GM12878 (cell line): ENCODE measurements at regions not wholly inside any gene's neighbourhood (a gene's known extent, or its start where the extent isn't known, plus 50 kb on each side); places are given as distances from the start of the nearest gene placed in this dataset.

ENCODE experiments used
- ATAC-seq: fragments of 200-7000 bp; cut with Tn5 transposase; 3 replicates; pipeline ENCODE4 v1.9.1; 2020; ENCODE audit warnings: mild to moderate bottlenecking, moderate library complexity
- BruUV-seq: library from RNA; stranded (reverse); fragments of 400-500 nt; replicated peaks from 2 replicates; lab custom pipeline; 2021; lab: Mats Ljungman, UMichigan
- CTCF ChIA-PET: fragments of 300-600 bp; sonication (Branson Sonifier 250); formaldehyde crosslinking; extraction: SDS; loops from one replicate; lab custom pipeline; 2021; ENCODE audit warnings: inconsistent platforms; lab: Yijun Ruan, JAX
- POLR2A ChIA-PET: fragments of 350-600 bp; formaldehyde crosslinking; extraction: SDS; loops from one replicate; lab custom pipeline; 2021; ENCODE audit warnings: inconsistent platforms; lab: Charles Lee
- RAD21 ChIA-PET: fragments of 300-600 bp; sonication (Branson Sonifier 250); formaldehyde crosslinking; loops from one replicate; lab custom pipeline; 2023; ENCODE audit warnings: antibody characterized with exemption; ENCODE audit not compliant: unreplicated experiment; lab: Charles Lee
- SMC1A ChIA-PET: fragments of 300-600 bp; sonication (Branson Sonifier 250); formaldehyde crosslinking; loops from one replicate; lab custom pipeline; 2023; ENCODE audit not compliant: unreplicated experiment, uncharacterized antibody; lab: Charles Lee
- DNase-seq: peaks from one replicate; pipeline ENCODE4 v3.0.0-alpha.2; 2011; ENCODE audit warnings: low read depth, low spot score
- FAIRE-seq: peaks from 3 replicates; lab custom pipeline; 2011; peaks lifted over from hg19 to GRCh38; lab: Jason Lieb, UNC
- H2AFZ ChIP-seq: 2 replicates; pipeline ENCODE4 v1.6.0; 2011; ENCODE audit warnings: low read depth, low read length, control low read depth; ENCODE audit not compliant: control insufficient read depth
- H3K27ac ChIP-seq: 2 replicates; pipeline ENCODE4 v1.5.1; 2011; ENCODE audit warnings: control low read depth; ENCODE audit not compliant: control insufficient read depth, insufficient read depth
- H3K27me3 ChIP-seq, 2 experiments: replicated peaks in 1 of 2; 2 replicates each; pipeline versions ENCODE4 v1.6.0 to v1.6.1; 2011; ENCODE audit warnings: low read length in 1 of 2; ENCODE audit not compliant: control insufficient read depth in 2 of 2, insufficient read depth in 2 of 2
- H3K36me3 ChIP-seq, 2 experiments: 2 replicates each; pipeline ENCODE4 v1.5.1; 2011; ENCODE audit warnings: low read length in 1 of 2; ENCODE audit not compliant: control insufficient read depth in 2 of 2, insufficient read depth in 2 of 2
- H3K4me1 ChIP-seq: 2 replicates; pipeline ENCODE4 v1.6.1; 2011; ENCODE audit warnings: mild to moderate bottlenecking, low read length, moderate library complexity, mixed read lengths; ENCODE audit not compliant: control insufficient read depth, insufficient read depth
- H3K4me2 ChIP-seq: 2 replicates; pipeline ENCODE4 v1.6.0; 2011; ENCODE audit warnings: control low read depth; ENCODE audit not compliant: control insufficient read depth, insufficient read depth
- H3K4me3 ChIP-seq: fragments of 200-600 bp; sonication (generic); 2 replicates; pipeline ENCODE4 v1.5.1; 2016
- H3K79me2 ChIP-seq: 2 replicates; pipeline ENCODE4 v1.6.0; 2011; ENCODE audit warnings: low read length; ENCODE audit not compliant: control insufficient read depth, insufficient read depth
- H3K9ac ChIP-seq: 2 replicates; pipeline ENCODE4 v1.8.0; 2011; ENCODE audit warnings: low read length, control low read depth, mixed read lengths; ENCODE audit not compliant: control insufficient read depth, insufficient read depth
- H3K9me3 ChIP-seq: replicated peaks from 3 replicates; pipeline ENCODE4 v1.5.1; 2011; ENCODE audit warnings: mild to moderate bottlenecking, low read length; ENCODE audit not compliant: control insufficient read depth, insufficient read depth
- H4K20me1 ChIP-seq: 2 replicates; pipeline ENCODE4 v1.6.0; 2011; ENCODE audit not compliant: control insufficient read depth, insufficient read depth
- ASH2L ChIP-seq: fragments of 300-600, 200-600 bp; sonication (generic); IDR thresholded peaks from 2 replicates; pipeline ENCODE4 v1.6.1; 2017; ENCODE audit warnings: low read depth, mild to moderate bottlenecking, borderline replicate concordance
- IKZF1 ChIP-seq: fragments of 450-650 bp; conservative IDR thresholded peaks from 2 replicates; pipeline ENCODE4 v1.6.1; 2017; ENCODE audit warnings: antibody characterized with exemption, mild to moderate bottlenecking
- NFYB ChIP-seq: IDR thresholded peaks from 2 replicates; pipeline ENCODE4 v1.6.1; 2011; ENCODE audit warnings: low read depth, mild to moderate bottlenecking, low read length, improper control_type of control experiment, moderate library complexity; ENCODE audit not compliant: insufficient read depth
- NKRF ChIP-seq: fragments of 450-650 bp; conservative IDR thresholded peaks from 2 replicates; pipeline ENCODE4 v1.6.1; 2017; ENCODE audit warnings: mild to moderate bottlenecking, moderate library complexity
- RAD21 ChIP-seq: IDR thresholded peaks from 2 replicates; pipeline ENCODE4 v1.6.1; 2011; ENCODE audit warnings: mild to moderate bottlenecking, low read depth, low read length, moderate library complexity; ENCODE audit not compliant: insufficient read depth
- WGBS: methylation state at CpG from one replicate; pipeline ENCODE4 v1.1.6; 2016; ENCODE audit warnings: low lambda C conversion rate; ENCODE audit not compliant: insufficient replicate concordance, insufficient coverage; ENCODE audit errors: missing lambda C conversion rate; 5-methylcytosine and 5-hydroxymethylcytosine counted together
- in situ Hi-C: fragments of 300-500 bp; cut with MboI; formaldehyde crosslinking; loops from 9 replicates; pipeline ENCODE4 v1.14.3; 2018; ENCODE audit warnings: mixed read lengths
- intact Hi-C: fragments of 100-400 bp; cut with micrococcal nuclease; formaldehyde crosslinking; loops from one replicate; pipeline ENCODE4 v1.14.2; 2022; ENCODE audit not compliant: unreplicated experiment

GRCh38 chr1:81377406-81377805, 423.3 kb upstream of the ADGRL2 start:
- ChIA-PET POLR2A (no interaction called here), RAD21 (no interaction called here), SMC1A (no interaction called here), CTCF (no interaction called here)
- FAIRE-seq (no peak), DNase-seq (no peak), ATAC-seq (peak; percentile 58; the same call in 2 of the 3 replicates)
- Histone ChIP-seq H3K4me1 (no peaks in the 10 kb centered on the region), H2AFZ (no peak overlapping the region), H3K27me3 (no peaks in the 10 kb centered on the region), H3K4me3 (no peak overlapping the region), H3K36me3 (no peaks in the 10 kb centered on the region), H3K27ac (no peak overlapping the region), H3K79me2 (no peaks in the 10 kb centered on the region), H3K4me2 (no peak overlapping the region), H3K9me3 (no peaks in the 10 kb centered on the region), H3K9ac (no peak overlapping the region), H4K20me1 (no peaks in the 10 kb centered on the region)
- TF ChIP-seq RAD21 (peak; percentile 53), NFYB (no peak), ASH2L (no peak), NKRF (no peak), IKZF1 (no peak)
- 47% methylated on average over 3 of the region's 3 CpGs for WGBS
- intact Hi-C loops, result no loop called here
- no TSS peak for BruUV-seq
- in situ Hi-C loops, result no loop called here
